ENCODE measurements at regions not wholly inside any gene's neighbourhood (a gene's known extent, or its start where the extent isn't known, plus 50 kb on each side); places are given as distances from the start of the nearest gene placed in this dataset.

GRCh38 chr2:16019617-16020351 is 79.4 kb downstream of the MYCN start:
- DNase-seq (ENCODE audit: low read depth), result no peak

DNA sequence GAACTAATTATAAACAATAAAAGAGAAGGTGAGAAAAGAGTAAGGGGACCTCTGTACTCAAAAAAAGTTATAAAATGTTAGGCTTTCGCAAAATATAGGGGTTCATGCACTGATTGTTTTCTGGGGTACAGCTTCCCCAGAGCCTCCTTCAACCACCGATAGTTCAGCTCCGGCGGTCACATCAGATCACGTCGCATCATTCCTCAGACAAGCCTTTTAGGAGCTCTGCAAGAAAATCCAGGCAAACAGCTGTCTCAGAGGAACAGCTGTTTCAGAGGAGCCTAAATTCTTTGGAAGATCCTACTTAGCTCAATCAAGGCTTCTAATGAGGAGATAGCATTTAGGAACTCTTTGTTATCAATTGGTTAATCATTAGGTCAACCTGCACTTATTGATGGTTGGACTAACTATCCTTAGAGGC is 78.7 kb downstream of the MYCN start:
- no peak for DNase-seq (ENCODE audit: low read depth)

DNA sequence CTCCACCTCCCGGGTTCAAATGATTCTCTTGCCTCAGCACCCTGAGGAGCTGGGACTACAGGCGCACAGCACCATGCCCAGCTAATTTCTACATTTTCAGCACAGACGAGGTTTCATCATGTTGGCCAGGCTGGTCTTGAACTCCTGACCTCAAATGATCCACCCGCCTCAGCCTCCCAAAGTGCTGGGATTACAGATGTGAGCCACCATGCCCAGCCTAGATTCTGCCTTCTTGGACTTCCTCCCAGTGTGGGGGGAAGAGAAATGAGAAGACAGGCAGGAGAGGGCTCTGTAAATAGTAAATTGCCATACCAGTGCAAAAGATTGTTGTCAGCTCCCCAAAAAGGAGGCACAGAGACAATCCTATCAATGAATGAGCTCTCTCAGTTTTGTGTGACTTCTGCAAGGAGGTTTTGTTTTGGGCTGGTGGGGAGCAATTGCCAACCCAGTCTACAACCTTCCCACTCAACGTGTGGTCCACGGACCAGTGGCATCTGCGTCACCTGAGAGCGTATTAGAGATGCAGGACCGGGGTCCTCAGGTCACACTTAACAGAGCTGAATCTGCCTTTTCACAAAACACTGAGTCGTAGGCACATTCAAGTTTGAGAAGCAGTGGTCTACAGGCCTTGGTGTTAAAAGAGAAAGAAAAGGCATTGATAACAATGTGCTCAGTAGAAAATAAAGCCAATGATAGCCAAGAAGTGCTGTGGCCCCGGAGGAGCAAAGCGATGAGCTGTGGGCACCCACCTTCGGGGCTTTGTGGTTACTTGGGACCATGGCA is 78.1 kb downstream of the MYCN start:
- DNase-seq (ENCODE audit: low read depth), result no peak

DNA sequence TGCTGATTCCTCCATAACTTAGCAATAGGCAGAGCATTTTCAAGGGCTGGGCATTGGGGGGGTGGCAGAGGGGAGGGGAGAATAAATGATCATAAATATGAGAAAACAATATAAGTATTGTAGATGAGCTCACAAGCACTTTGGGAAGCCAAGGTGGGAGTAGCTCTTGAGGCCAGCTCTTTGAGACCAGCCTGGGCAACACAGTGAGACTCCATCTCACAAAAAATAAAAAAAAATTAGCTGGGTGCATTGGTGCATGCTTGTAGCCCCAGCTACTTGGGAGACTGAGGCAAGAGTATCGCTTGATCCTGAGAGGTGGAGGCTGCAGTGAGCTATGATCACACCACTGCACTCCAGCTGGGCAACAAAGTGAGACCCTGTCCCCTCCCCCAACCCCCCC is 75.9 kb downstream of the MYCN start:
- DNase-seq (ENCODE audit: low read depth), result no peak

DNA sequence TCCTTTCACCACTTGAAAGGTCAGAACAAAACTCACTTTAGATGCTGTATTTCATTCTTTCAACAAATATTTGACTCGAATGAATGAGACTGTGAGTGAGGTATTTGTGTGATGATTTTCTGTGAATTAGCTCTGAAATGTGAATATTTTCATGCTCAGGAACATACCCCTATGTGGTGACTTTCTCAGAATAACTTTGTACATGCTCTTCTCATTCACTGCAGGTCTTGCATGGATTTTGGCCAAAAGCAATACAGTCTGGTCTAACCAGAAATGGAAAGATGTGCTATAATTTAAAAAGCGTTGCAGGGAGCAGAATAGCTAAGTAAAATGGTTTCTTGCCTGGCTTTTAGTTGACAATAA is 75.5 kb downstream of the MYCN start:
- no peak for DNase-seq (ENCODE audit: low read depth)

DNA sequence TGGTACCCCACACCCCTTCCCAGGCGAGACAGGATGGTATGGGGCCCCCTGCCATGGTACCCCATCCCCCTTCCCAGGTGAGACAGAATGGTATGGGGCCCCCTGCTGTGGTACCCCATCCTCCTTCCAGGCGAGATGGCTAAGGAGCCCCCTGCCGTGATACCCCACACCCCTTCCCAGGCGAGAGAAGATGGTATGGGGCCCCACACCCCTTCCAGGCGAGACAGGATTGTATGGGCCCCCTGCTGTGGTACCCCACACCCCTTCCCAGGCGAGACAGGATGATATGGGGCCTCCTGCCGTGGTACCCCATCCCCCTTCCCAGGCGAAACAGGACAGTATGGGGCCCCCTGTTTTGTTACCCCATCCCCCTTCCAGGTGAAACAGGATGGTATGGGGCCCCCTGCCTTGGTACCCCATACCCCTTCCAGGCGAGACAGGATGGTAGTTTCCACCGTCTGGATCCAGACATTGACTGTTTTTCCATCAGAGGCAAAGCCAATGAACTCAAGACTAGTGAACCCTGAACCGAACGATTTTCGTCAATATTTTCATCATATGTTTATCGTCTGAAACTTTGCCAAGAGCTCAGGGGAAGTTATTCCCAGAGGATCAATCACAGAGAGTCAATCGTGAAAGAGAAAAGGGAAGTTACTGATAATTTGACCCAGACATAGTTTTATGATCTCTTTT is 75.0 kb downstream of the MYCN start:
- no peak for DNase-seq (ENCODE audit: low read depth)

GRCh38 chr2:16014802-16015201 is 74.5 kb downstream of the MYCN start:
- no peak for DNase-seq (ENCODE audit: low read depth)

- no peak for DNase-seq (ENCODE audit: low read depth)
Observed at GRCh38 chr2:16014041-16014787, 73.9 kb downstream of the MYCN start.

GRCh38 chr2:16013359-16013911 is 73.1 kb downstream of the MYCN start:
- DNase-seq (ENCODE audit: low read depth), result no peak

GRCh38 chr2:16012626-16013358 is 72.4 kb downstream of the MYCN start:
- no peak for DNase-seq (ENCODE audit: low read depth)

DNA sequence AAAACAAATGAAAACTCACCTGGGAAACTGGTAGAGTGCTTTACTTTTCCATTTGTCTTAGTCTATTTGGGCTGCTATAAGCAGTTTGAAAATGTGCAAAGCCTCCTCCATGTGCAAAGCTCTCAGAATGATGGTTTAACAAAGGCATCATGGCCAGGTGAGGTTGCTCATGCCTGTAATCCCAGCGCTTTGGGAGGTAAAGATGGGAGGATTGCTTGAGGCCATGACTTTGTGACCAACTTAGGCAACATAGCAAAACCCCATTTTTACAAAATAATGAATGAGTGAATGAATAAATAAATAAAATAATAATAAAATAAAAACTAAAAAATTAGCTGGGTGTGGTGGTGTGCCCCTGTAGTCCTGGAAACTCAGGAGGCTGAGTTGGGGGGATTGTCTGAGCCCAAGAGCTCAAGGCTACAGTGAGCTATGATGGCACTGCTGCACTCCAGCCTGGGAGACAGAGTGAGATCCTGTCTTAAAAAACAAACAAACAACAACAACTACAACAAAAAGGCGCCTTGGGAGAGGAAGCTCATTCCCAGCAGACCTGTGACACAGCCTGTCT is 71.8 kb downstream of the MYCN start:
- no peak for DNase-seq (ENCODE audit: low read depth)

DNA sequence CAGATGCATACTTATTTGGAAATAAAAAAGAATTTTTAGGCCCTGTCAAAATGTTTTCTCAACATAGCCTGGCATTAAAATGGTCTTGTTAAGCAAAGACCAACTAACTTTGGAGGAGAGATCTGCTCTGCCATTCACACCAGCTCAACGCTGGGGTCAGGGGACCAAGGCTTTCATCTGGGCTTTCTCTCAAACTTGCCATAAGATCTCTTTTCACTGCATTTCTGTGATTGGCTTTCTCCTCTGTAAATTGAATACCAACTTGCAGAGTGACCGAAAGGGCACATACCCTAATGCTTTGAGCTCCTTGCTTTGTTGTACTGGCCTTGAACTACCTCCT is 71.2 kb downstream of the MYCN start:
- no peak for DNase-seq (ENCODE audit: low read depth)

DNA sequence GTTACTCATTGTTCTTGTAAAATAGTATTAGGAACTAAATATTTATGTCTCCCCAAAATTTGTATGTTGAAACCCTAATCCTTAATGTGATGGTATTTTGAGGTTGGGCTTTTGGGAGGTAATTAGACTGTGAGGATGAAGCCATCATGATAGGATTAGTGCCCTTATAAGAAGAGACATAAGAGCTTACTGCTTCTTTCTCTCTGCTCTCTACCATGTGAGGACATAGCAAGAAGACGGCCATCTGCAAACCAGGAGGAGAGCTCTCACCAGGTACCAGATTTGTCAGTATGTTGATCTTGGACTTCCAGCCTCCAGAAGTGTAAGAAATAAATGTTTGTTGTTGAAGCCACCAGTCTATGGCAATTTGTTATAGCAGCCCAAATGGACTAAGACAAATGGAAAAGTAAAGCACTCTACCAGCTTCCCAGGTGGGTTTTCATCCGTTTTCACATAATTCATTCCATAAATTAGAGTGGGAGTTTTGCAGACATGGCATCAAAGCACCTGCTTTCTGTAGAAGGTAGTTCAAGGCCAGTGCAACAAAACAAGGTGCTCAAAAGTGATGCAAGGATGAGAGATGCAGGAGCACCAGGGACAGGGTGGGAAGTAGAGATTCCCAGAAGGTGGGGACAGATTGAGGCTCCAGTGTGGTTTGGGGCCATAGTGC is 70.7 kb downstream of the MYCN start:
- DNase-seq (ENCODE audit: low read depth), result no peak

GRCh38 chr2:16010011-16010410 is 69.7 kb downstream of the MYCN start:
- DNase-seq (ENCODE audit: low read depth), result no peak

DNA sequence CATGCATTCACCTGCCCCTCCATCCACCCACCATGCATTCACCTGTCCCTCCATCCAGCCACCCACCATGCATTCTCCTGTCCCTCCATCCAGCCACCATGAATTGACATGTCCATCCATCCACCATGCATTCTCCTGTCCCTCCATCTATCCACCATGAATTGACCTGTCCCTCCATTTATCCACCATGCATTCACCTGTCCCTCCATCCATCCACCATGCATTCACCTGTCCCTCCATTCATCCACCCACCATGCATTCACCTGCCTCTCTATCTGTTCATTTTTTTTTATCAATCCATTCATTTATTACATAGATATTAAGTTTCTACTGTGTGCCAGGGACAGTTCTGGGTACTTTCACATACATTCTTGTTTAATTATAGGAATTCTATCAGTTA is 69.2 kb downstream of the MYCN start:
- no peak for DNase-seq (ENCODE audit: low read depth)

DNA sequence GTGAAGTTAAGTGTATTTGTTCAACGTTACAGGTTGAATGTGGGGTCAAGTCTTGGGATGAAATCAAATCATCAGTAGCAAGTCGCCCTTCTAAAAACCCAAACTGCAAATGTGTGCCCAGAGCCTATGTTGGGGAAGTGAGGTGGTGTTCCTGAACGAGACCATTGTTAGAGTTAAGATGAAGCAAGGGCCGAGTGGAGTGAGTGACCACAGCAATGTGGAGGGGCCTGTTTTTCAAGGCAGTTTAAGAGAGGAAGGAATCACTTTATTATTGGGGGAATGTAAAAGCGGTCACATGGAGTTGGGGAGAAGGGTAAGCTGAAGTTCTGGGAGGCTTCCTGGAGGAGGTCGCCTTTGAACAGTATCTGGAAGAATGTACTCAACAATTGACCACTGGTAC is 68.5 kb downstream of the MYCN start:
- no peak for DNase-seq (ENCODE audit: low read depth)

GRCh38 chr2:16008331-16008850 is 68.0 kb downstream of the MYCN start:
- no peak for DNase-seq (ENCODE audit: low read depth)

DNA sequence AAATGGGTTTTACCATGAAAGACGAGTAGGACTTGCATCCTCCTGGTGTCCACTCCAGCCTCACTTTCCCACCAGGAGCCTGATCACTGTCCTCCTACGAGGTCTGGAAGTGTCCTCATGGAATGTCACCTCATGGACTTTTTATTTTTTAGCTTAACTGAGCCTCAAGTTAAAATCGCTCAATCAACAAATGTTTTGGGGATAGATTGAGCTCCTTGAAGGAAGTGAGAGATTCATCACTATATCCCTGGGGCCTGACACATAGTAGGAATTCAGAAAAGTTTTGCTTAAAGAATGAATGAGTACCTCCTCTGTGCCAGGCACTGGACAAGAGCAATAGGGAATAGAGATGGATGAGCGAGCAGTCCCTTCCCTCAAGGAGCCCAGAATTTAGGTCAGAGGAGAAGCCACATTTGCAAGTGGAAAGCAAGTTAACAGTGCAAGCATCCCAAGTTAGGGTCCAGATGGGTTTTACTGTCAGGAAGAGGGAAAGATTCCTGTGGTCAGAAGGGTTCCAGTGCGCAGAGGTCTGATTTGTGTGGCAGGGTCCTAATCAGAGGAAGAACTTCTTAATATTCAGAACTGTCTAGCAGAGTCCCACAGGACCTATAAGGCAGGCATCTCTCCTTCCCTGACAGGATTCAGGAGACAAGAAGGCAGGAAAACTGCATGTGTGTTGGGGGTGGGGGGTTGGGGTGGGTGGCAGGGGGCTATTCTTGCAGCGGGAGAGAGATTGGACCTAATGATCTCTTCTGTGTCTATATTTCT is 67.0 kb downstream of the MYCN start:
- DNase-seq (ENCODE audit: low read depth), result no peak

- DNase-seq (ENCODE audit: low read depth), result no peak
Observed at GRCh38 chr2:16006537-16007166, 66.3 kb downstream of the MYCN start.

Measured in fibroblast of gingiva (primary cell).